ENCODE measurements at regions not wholly inside any gene's neighbourhood (a gene's known extent, or its start where the extent isn't known, plus 50 kb on each side); places are given as distances from the start of the nearest gene placed in this dataset.

DNA sequence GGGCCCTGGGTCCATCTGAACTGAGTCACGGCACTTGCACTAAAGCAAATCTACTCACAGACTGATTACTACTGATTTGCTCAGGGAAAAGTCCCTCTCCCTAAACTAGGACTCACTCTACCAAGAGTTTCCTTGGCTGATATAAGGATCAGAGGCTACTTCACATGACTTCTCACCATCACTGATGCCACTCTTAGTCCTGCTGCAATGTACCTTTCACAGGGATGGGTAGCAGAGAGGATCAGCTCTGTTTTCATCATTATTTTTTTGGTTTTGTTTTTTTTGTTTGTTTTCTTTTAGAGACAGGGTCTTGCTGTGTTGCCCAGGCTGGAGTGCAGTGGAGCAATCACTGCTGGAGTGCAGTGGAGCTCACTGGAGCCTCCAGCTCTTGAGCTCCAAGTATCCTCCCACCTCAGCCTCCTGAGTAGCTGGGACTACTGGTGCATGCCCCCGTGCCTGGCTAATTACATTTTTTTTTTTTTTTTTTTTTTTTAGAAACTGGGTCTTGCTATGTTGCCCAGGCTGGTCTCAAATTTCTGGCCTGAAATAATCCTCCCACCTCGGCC lies 200.6 kb downstream of the JCAD start:
- Histone ChIP-seq H3K27me3 (ENCODE audit: insufficient read depth in 3 of 3, low read length in 2 of 3) (no peaks in the 10 kb centered on the region), H3K4me1 (peaks cover 54% of the 10 kb centered on the region), H3K4me3 (peak overlapping the region; percentile 22), H3K36me3 (ENCODE audit: insufficient read depth in 1 of 2, low read depth in 1 of 2) (no peaks in the 10 kb centered on the region), H3K9me3 (no peaks in the 10 kb centered on the region), H3K27ac (peak overlapping the region; percentile 84)
- DNase-seq: no peak
- WGBS, 3 donors: 23 to 52% (median 30%) methylated on average over 3 of the region's 3 CpGs
- intact Hi-C loops (cut with DNase I): loop anchor here (1.0 to 10.0 kb wide), 5 partner anchors 36 to 214 kb away; no protein-coding TSS in a partner anchor
- ATAC-seq: peak; percentile 20 to 42 (median 26)
- TF ChIP-seq, protein P1, sequence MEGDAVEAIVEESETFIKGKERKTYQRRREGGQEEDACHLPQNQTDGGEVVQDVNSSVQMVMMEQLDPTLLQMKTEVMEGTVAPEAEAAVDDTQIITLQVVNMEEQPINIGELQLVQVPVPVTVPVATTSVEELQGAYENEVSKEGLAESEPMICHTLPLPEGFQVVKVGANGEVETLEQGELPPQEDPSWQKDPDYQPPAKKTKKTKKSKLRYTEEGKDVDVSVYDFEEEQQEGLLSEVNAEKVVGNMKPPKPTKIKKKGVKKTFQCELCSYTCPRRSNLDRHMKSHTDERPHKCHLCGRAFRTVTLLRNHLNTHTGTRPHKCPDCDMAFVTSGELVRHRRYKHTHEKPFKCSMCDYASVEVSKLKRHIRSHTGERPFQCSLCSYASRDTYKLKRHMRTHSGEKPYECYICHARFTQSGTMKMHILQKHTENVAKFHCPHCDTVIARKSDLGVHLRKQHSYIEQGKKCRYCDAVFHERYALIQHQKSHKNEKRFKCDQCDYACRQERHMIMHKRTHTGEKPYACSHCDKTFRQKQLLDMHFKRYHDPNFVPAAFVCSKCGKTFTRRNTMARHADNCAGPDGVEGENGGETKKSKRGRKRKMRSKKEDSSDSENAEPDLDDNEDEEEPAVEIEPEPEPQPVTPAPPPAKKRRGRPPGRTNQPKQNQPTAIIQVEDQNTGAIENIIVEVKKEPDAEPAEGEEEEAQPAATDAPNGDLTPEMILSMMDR (IDR thresholded peaks at IDR 0.05): no peak

DNA sequence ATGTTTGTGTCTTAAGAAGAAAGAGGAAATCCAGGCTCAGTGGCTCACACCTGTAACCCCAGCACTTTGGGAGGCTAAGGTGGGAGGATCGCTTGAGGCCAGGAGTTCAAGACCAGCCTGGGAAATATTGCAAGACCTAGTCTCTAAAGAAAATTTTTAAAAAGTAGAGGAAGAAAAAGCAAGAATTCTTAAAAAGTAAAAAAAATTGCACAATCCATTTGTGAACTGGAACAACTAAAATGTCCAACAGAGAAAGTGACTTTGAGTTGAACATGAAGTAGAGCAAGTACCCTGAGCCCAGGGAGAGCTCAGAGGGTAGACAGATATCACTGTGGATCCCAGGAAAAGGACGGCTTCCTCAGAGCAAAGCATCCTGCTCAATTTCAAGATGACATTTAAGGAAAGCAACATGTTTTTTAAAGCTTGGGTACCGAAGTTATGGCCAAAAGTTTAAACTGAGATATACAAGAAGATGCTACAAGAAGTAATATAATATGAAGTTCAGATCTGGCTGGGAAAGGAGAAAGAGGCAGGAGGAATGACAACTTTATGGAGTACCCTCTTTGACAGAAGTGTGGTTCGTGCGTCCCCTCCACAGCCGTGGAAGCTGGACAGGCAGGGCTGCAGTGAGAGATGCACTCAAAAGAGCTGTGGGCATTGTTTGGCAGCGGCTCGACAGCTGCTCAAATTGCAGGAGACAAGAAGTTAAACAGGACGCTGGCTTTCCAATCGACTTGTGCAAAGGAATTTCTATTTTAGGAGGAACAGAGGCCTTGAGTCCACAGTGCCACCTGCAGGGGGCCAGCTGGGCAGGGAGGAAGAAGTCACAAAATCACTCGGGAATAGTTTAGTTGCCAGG lies 201.3 kb downstream of the JCAD start:
- no peaks in the 10 kb centered on the region for H3K9me3 ChIP-seq
- H3K27ac ChIP-seq: peak overlapping the region; percentile 84
- TF ChIP-seq, protein P1 (IDR thresholded peaks at IDR 0.05): peak; percentile 68
- intact Hi-C loops (cut with DNase I): loop anchor here (1.0 to 10.0 kb wide), 5 partner anchors 36 to 213 kb away; no protein-coding TSS in a partner anchor
- H3K36me3 ChIP-seq (ENCODE audit: insufficient read depth in 1 of 2, low read depth in 1 of 2): no peaks in the 10 kb centered on the region
- peaks cover 50% of the 10 kb centered on the region for H3K4me1 ChIP-seq
- WGBS, 3 donors: 15 to 22% (median 18%) methylated on average over 11 of the region's 11 CpGs
- DNase-seq (peak; percentile 70 to 86), ATAC-seq (peak; percentile 80 to 87 (median 83))
- H3K4me3 ChIP-seq: peak overlapping the region; percentile 22
- no peaks in the 10 kb centered on the region for H3K27me3 ChIP-seq (ENCODE audit: insufficient read depth in 3 of 3, low read length in 2 of 3)

DNA sequence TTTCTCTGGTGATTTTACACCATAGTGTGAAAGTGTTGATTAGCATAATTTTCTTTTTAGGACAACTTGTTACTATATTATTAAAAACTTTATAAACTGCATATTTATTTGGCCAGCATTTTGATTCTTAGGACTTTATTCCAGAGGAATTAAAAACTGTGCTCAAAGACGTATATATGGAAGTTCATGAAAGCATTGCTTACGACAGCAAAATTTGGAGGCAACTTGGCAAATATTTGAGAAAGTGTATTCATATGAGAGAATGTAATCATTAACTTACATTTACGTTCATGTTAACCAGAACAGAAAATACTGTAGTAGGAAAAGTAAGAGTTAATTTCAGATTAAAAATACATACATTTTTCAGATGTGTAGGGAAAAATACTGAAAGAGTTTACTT lies 203.1 kb downstream of the JCAD start:
- DNase-seq: no peak
- Histone ChIP-seq H3K27ac (no peak overlapping the region), H3K4me3 (no peak overlapping the region), H3K9me3 (no peaks in the 10 kb centered on the region), H3K4me1 (peaks cover 38% of the 10 kb centered on the region), H3K27me3 (ENCODE audit: insufficient read depth in 3 of 3, low read length in 2 of 3) (no peaks in the 10 kb centered on the region), H3K36me3 (ENCODE audit: insufficient read depth in 1 of 2, low read depth in 1 of 2) (no peaks in the 10 kb centered on the region)
- intact Hi-C loops (cut with DNase I): loop anchor here (5.0 to 10.0 kb wide), 3 partner anchors 34 to 211 kb away; no protein-coding TSS in a partner anchor
- ATAC-seq: no peak
- TF ChIP-seq, protein P1 (IDR thresholded peaks at IDR 0.05): no peak
- WGBS, 3 donors: 95 to 96% (median 96%) methylated on average over 3 of the region's 3 CpGs

DNA sequence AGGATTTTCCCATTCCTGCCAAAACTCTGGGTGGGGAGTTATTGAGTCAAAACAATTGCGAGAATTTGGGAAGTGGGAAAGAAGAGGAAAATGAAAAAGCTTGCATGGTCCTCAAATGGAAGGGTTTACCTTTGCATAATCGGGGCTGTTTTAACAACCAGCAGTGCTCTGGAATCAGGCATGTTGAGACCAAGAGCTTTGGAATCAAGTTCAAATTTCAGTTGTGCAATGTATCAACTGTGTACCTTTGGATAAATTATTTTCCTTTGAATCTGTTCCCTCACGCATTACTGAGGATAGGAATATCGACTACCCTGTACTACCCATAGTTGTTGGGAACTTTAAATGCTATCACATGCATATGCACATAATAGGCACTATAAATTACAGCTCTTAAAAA lies 205.5 kb downstream of the JCAD start:
- H3K4me3 ChIP-seq: no peak overlapping the region
- H3K9me3 ChIP-seq: no peaks in the 10 kb centered on the region
- DNase-seq (no peak), ATAC-seq (no peak)
- no peaks in the 10 kb centered on the region for H3K27me3 ChIP-seq (ENCODE audit: insufficient read depth in 3 of 3, low read length in 2 of 3)
- peaks cover 18% of the 10 kb centered on the region for H3K4me1 ChIP-seq
- H3K27ac ChIP-seq: no peak overlapping the region
- TF ChIP-seq, protein P1 (IDR thresholded peaks at IDR 0.05): no peak
- 44 to 66% (median 53%) methylated on average over 4 of the region's 4 CpGs for WGBS, 3 donors
- intact Hi-C loops (cut with DNase I): loop anchor here (5.0 to 10.0 kb wide), 2 partner anchors 42 to 209 kb away; no protein-coding TSS in a partner anchor
- H3K36me3 ChIP-seq (ENCODE audit: insufficient read depth in 1 of 2, low read depth in 1 of 2): no peaks in the 10 kb centered on the region
